ENCODE measurements at regions not wholly inside any gene's neighbourhood (a gene's known extent, or its start where the extent isn't known, plus 50 kb on each side); places are given as distances from the start of the nearest gene placed in this dataset.

DNA sequence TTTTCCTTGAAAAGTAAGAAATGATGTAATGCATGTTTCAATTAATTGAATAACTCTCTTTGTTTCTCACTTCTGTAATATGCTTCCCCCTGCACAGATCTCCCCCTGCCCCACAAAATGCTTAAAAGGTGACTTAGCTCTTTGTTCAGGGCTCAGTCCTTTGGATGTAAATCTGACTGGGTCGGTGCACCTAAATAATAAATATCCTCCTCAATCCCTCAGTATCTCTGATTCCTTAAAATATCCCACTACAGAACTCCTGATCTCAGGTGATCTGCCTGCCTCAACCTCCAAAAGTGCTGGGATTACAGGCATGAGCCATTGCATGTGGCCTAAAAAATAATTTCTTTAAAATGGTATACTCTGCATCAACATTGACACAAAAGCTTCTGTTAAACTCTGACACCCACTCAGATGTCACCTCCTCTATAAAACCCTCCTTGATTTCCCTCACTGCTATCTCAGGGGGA is 107.0 kb downstream of the ZNF429 start:
- intact Hi-C loops (cut with micrococcal nuclease; ENCODE audit: unreplicated experiment) (no loop called here), in situ Hi-C loops (cut with MboI) (no loop called here)
- ChIA-PET SMC1A (ENCODE audit: uncharacterized antibody, unreplicated experiment) (no interaction called here), POLR2A (no interaction called here), CTCF (no interaction called here), RAD21 (ENCODE audit: unreplicated experiment) (no interaction called here)
- no peak overlapping the region for H3K27ac ChIP-seq (ENCODE audit: control insufficient read depth, insufficient read depth)
- ATAC-seq (no peak), DNase-seq (ENCODE audit: low read depth, low spot score) (no peak), FAIRE-seq (no peak)
- no peaks in the 10 kb centered on the region for H3K79me2 ChIP-seq (ENCODE audit: control insufficient read depth, insufficient read depth, low read length)
- H3K4me3 ChIP-seq = no peak overlapping the region
- H3K9ac ChIP-seq (ENCODE audit: control insufficient read depth, insufficient read depth, low read length) = no peak overlapping the region
- H4K20me1 ChIP-seq (ENCODE audit: control insufficient read depth, insufficient read depth) = no peaks in the 10 kb centered on the region
- H3K36me3 ChIP-seq (ENCODE audit: control insufficient read depth in 2 of 2, insufficient read depth in 2 of 2, low read length in 1 of 2) = no peaks in the 10 kb centered on the region
- no TSS peak for BruUV-seq (replicated peaks)
- no peaks in the 10 kb centered on the region for H3K4me1 ChIP-seq (ENCODE audit: control insufficient read depth, insufficient read depth, low read length)
- 29% methylated on average over 1 of the region's 1 CpG for WGBS (ENCODE audit: insufficient coverage, insufficient replicate concordance, low lambda C conversion rate, missing lambda C conversion rate)
- H2AFZ ChIP-seq (ENCODE audit: control insufficient read depth, low read depth, low read length) = no peak overlapping the region
- no peaks in the 10 kb centered on the region for H3K27me3 ChIP-seq (replicated peaks in 1 of 2; ENCODE audit: control insufficient read depth in 2 of 2, insufficient read depth in 2 of 2, low read length in 1 of 2)
- H3K4me2 ChIP-seq (ENCODE audit: control insufficient read depth, insufficient read depth) = no peak overlapping the region
- no peaks in the 10 kb centered on the region; the same call in 2 of the 3 replicates for H3K9me3 ChIP-seq (replicated peaks; ENCODE audit: control insufficient read depth, insufficient read depth, low read length)
- TF ChIP-seq, protein P1, sequence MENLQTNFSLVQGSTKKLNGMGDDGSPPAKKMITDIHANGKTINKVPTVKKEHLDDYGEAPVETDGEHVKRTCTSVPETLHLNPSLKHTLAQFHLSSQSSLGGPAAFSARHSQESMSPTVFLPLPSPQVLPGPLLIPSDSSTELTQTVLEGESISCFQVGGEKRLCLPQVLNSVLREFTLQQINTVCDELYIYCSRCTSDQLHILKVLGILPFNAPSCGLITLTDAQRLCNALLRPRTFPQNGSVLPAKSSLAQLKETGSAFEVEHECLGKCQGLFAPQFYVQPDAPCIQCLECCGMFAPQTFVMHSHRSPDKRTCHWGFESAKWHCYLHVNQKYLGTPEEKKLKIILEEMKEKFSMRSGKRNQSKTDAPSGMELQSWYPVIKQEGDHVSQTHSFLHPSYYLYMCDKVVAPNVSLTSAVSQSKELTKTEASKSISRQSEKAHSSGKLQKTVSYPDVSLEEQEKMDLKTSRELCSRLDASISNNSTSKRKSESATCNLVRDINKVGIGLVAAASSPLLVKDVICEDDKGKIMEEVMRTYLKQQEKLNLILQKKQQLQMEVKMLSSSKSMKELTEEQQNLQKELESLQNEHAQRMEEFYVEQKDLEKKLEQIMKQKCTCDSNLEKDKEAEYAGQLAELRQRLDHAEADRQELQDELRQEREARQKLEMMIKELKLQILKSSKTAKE (IDR thresholded peaks at IDR 0.05; ENCODE audit: low read depth, poor library complexity, severe bottlenecking) = no peak
- TF ChIP-seq SMARCA5 (IDR thresholded peaks at IDR 0.05) = no peak
- TF ChIP-seq RAD21 (IDR thresholded peaks at IDR 0.05; ENCODE audit: insufficient read depth, low read depth, low read length) = no peak

DNA sequence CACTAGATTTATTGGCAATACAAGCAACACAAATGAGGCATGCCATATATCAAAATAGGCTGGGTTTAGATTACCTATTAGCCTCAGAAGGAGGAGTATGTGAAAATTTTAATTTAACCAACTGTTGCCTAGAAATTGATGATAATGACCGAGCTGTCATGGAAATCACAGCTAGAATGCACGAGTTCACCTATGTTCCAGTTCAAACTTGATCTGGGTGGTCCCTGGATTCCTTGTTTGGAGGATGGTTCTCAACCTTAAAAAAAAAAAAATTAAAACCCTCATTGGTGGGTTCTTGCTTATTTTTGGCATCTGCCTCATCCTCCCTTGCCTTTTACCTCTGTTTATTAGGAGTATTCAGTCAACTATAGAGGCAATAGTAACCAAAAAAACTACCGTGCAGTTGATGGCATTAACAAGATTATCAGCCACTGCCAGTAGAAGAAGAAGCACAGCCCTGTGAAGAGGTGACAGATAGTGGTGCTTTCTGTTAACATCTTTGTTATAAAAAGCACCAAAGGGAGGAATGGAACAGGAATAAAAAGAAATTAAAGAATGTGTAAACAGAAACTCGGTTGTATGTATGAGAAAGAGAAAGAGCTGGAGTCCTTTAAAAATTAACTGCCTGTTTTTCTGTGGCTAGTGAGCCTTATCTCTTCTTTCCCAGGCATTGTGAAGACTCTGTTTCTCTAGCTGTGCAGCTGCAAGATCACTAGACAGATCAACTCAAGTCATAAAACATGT is 106.4 kb downstream of the ZNF429 start:
- Histone ChIP-seq H3K79me2 (ENCODE audit: control insufficient read depth, insufficient read depth, low read length) (no peaks in the 10 kb centered on the region), H3K9me3 (replicated peaks; ENCODE audit: control insufficient read depth, insufficient read depth, low read length) (no peaks in the 10 kb centered on the region; the same call in 2 of the 3 replicates), H4K20me1 (ENCODE audit: control insufficient read depth, insufficient read depth) (no peaks in the 10 kb centered on the region), H3K9ac (ENCODE audit: control insufficient read depth, insufficient read depth, low read length) (no peak overlapping the region), H3K4me3 (no peak overlapping the region), H3K27ac (ENCODE audit: control insufficient read depth, insufficient read depth) (no peak overlapping the region), H2AFZ (ENCODE audit: control insufficient read depth, low read depth, low read length) (no peak overlapping the region), H3K4me2 (ENCODE audit: control insufficient read depth, insufficient read depth) (no peak overlapping the region), H3K27me3 (replicated peaks in 1 of 2; ENCODE audit: control insufficient read depth in 2 of 2, insufficient read depth in 2 of 2, low read length in 1 of 2) (no peaks in the 10 kb centered on the region), H3K4me1 (ENCODE audit: control insufficient read depth, insufficient read depth, low read length) (no peaks in the 10 kb centered on the region), H3K36me3 (ENCODE audit: control insufficient read depth in 2 of 2, insufficient read depth in 2 of 2, low read length in 1 of 2) (no peaks in the 10 kb centered on the region)
- DNase-seq (ENCODE audit: low read depth, low spot score) = no peak
- no peak for TF ChIP-seq NFYB (IDR thresholded peaks at IDR 0.05; ENCODE audit: insufficient read depth, low read depth, low read length)
- TF ChIP-seq NRF1 (conservative IDR thresholded peaks at IDR 0.05; ENCODE audit: low read depth, low read length) = no peak
- TF ChIP-seq IKZF2 (IDR thresholded peaks at IDR 0.05) = no peak
- ChIA-PET SMC1A (ENCODE audit: uncharacterized antibody, unreplicated experiment) (no interaction called here), CTCF (no interaction called here), RAD21 (ENCODE audit: unreplicated experiment) (no interaction called here), POLR2A (no interaction called here)
- WGBS (ENCODE audit: insufficient coverage, insufficient replicate concordance, low lambda C conversion rate, missing lambda C conversion rate) = 24% methylated on average over 4 of the region's 4 CpGs
- in situ Hi-C loops (cut with MboI) = no loop called here
- no peak for ATAC-seq
- no TSS peak for BruUV-seq (replicated peaks)
- no peak for FAIRE-seq
- intact Hi-C loops (cut with micrococcal nuclease; ENCODE audit: unreplicated experiment) = no loop called here

All from GM12878 (cell line).